LoVo (cell line): ENCODE measurements at regions not wholly inside any gene's neighbourhood (a gene's known extent, or its start where the extent isn't known, plus 50 kb on each side); places are given as distances from the start of the nearest gene placed in this dataset.
"Not testable (repeated sequence)": the region's sequence is repeated elsewhere in the genome, so short reads cannot be mapped to it uniquely, and the experiment has no call there.

Experiments used
- DNase-seq: peaks from one replicate; pipeline ENCODE4 v3.0.0-alpha.2; 2016; ENCODE audit warnings: low spot score

GRCh38 chrX:152079768-152080167, 58.6 kb downstream of the MAGEA10 start:
- DNase-seq = no peak

GRCh38 chrX:152074163-152074562, 64.2 kb downstream of the MAGEA10 start:
- DNase-seq = no peak

- DNase-seq = peak; percentile 24
These were observed 66.1 kb downstream of the MAGEA10 start for GRCh38 chrX:152072236-152072635.

- no peak for DNase-seq
These were observed 68.2 kb downstream of the MAGEA10 start for GRCh38 chrX:152070144-152070543.

- no peak for DNase-seq
These were observed 76.8 kb downstream of the MAGEA10 start for GRCh38 chrX:152061557-152061956.

GRCh38 chrX:152061083-152061482, 77.3 kb downstream of the MAGEA10 start:
- DNase-seq = no peak

- DNase-seq = not testable (repeated sequence)
These were observed 76.1 kb upstream of the GABRE start for GRCh38 chrX:152050623-152051022.

GRCh38 chrX:152044383-152044782, 69.9 kb upstream of the GABRE start:
- DNase-seq = no peak

- DNase-seq = peak; percentile 13
These were observed 64.3 kb upstream of the GABRE start for GRCh38 chrX:152038804-152039203.

GRCh38 chrX:152037183-152037582, 62.7 kb upstream of the GABRE start:
- no peak for DNase-seq

- DNase-seq = not testable (repeated sequence)
These were observed 56.9 kb upstream of the GABRE start for GRCh38 chrX:152031346-152031745.

- no peak for DNase-seq
These were observed 54.1 kb upstream of the GABRE start for GRCh38 chrX:152028579-152028978.

- DNase-seq = no peak
These were observed 51.4 kb upstream of the GABRE start for GRCh38 chrX:152025656-152026440.

- no peak for DNase-seq
These were observed 50.2 kb upstream of the GABRE start for GRCh38 chrX:152024710-152025109.
